IMR-90 (cell line): ENCODE measurements at regions not wholly inside any gene's neighbourhood (a gene's known extent, or its start where the extent isn't known, plus 50 kb on each side); places are given as distances from the start of the nearest gene placed in this dataset.

Experiments used
- ATAC-seq: fragments of 200-7000 bp; cut with Tn5 transposase; 2 replicates; pipeline ENCODE4 v1.9.1; 2020; ENCODE audit warnings: low read depth, mild to moderate bottlenecking, moderate library complexity
- BruUV-seq: library from RNA; stranded (reverse); fragments of 400-500 nt; replicated peaks from 2 replicates; lab custom pipeline; 2021; lab: Mats Ljungman, UMichigan
- CTCF ChIA-PET: fragments of 300-600 bp; formaldehyde crosslinking; extraction: SDS; loops from one replicate; lab custom pipeline; 2021; ENCODE audit warnings: antibody characterized with exemption; lab: Yijun Ruan, JAX
- POLR2A ChIA-PET: fragments of 300-600 bp; sonication (Branson Sonifier 250); formaldehyde crosslinking; loops from one replicate; lab custom pipeline; 2022; ENCODE audit warnings: antibody characterized with exemption; ENCODE audit not compliant: unreplicated experiment; lab: Charles Lee
- DNase-seq: peaks from one replicate; pipeline ENCODE4 v3.0.0; 2013
- H2AFZ ChIP-seq: replicated peaks from 2 replicates; pipeline ENCODE3; 2013; ENCODE audit warnings: low read length, mild to moderate bottlenecking; ENCODE audit not compliant: poor library complexity
- H2AK5ac ChIP-seq: 2 replicates; pipeline ENCODE4 v1.6.1; 2013; ENCODE audit warnings: low read depth, low read length, inconsistent platforms
- H2AK9ac ChIP-seq: replicated peaks from 2 replicates; pipeline ENCODE3; 2013; ENCODE audit warnings: mild to moderate bottlenecking, low read depth, low read length, moderate library complexity; ENCODE audit not compliant: poor library complexity
- H2BK120ac ChIP-seq: 2 replicates; pipeline ENCODE4 v1.6.1; 2013; ENCODE audit warnings: low read depth, low read length, inconsistent platforms
- H2BK15ac ChIP-seq: 3 replicates; pipeline ENCODE4 v1.6.1; 2013; ENCODE audit warnings: low read depth, low read length, inconsistent platforms
- H2BK20ac ChIP-seq: 2 replicates; pipeline ENCODE4 v1.6.1; 2013; ENCODE audit warnings: low read depth, mild to moderate bottlenecking, inconsistent platforms, low read length, moderate library complexity
- H2BK5ac ChIP-seq: 2 replicates; pipeline ENCODE4 v1.6.1; 2013; ENCODE audit warnings: mild to moderate bottlenecking, low read depth, low read length, inconsistent platforms; ENCODE audit not compliant: poor library complexity, severe bottlenecking
- H3K14ac ChIP-seq: replicated peaks from 2 replicates; pipeline ENCODE4 v1.6.1; 2013; ENCODE audit warnings: low read depth, low read length, inconsistent platforms
- H3K18ac ChIP-seq: 2 replicates; pipeline ENCODE4 v1.6.1; 2013; ENCODE audit warnings: low read depth, low read length, control low read depth
- H3K23ac ChIP-seq: 2 replicates; pipeline ENCODE4 v1.6.1; 2013; ENCODE audit warnings: low read depth, low read length, inconsistent platforms
- H3K27ac ChIP-seq: 2 replicates; pipeline ENCODE4 v1.5.1; 2013; ENCODE audit warnings: mild to moderate bottlenecking, control low read depth, low read length; ENCODE audit not compliant: insufficient read depth
- H3K27me3 ChIP-seq: 2 replicates; pipeline ENCODE4 v1.6.1; 2013; ENCODE audit warnings: low read length; ENCODE audit not compliant: control insufficient read depth, insufficient read depth
- H3K36me3 ChIP-seq: 2 replicates; pipeline ENCODE4 v1.6.1; 2013; ENCODE audit warnings: low read length, mixed read lengths; ENCODE audit not compliant: control insufficient read depth, insufficient read depth
- H3K4ac ChIP-seq: 2 replicates; pipeline ENCODE4 v1.6.1; 2013; ENCODE audit warnings: low read depth, low read length, inconsistent platforms
- H3K4me1 ChIP-seq: 2 replicates; pipeline ENCODE4 v1.6.1; 2013; ENCODE audit warnings: low read length, mixed read lengths; ENCODE audit not compliant: control insufficient read depth, insufficient read depth
- H3K4me2 ChIP-seq: 2 replicates; pipeline ENCODE4 v1.6.1; 2013; ENCODE audit warnings: low read depth, mild to moderate bottlenecking, control low read depth, low read length, moderate library complexity
- H3K4me3 ChIP-seq: 2 replicates; pipeline ENCODE4 v1.5.1; 2013; ENCODE audit warnings: low read depth, mild to moderate bottlenecking, control low read depth, low read length, moderate library complexity; ENCODE audit not compliant: insufficient read depth
- H3K56ac ChIP-seq: 2 replicates; pipeline ENCODE4 v1.6.1; 2013; ENCODE audit warnings: low read length, inconsistent platforms; ENCODE audit not compliant: insufficient read depth; ENCODE audit errors: extremely low read depth
- H3K79me1 ChIP-seq, 2 experiments: 2 replicates each; pipeline ENCODE4 v1.6.1; 2013; ENCODE audit warnings: low read length in 2 of 2, inconsistent platforms in 1 of 2, low read depth in 1 of 2
- H3K9ac ChIP-seq: 2 replicates; pipeline ENCODE4 v1.6.1; 2013; ENCODE audit warnings: low read depth, low read length, control low read depth
- H3K9me1 ChIP-seq: 2 replicates; pipeline ENCODE4 v1.6.1; 2013; ENCODE audit warnings: low read length, inconsistent platforms; ENCODE audit not compliant: insufficient read depth
- H3K9me3 ChIP-seq: 2 replicates; pipeline ENCODE4 v1.6.1; 2013; ENCODE audit warnings: low read length; ENCODE audit not compliant: control insufficient read depth, insufficient read depth
- H4K20me1 ChIP-seq: 2 replicates; pipeline ENCODE4 v1.6.1; 2013; ENCODE audit warnings: low read length, inconsistent platforms; ENCODE audit not compliant: insufficient read depth
- H4K5ac ChIP-seq: 2 replicates; pipeline ENCODE4 v1.6.1; 2013; ENCODE audit warnings: mild to moderate bottlenecking, low read depth, low read length, control low read depth
- H4K8ac ChIP-seq, 2 experiments: 2 replicates each; pipeline ENCODE4 v1.6.1; 2013; ENCODE audit warnings: low read depth in 2 of 2, low read length in 2 of 2, control low read depth in 1 of 2, inconsistent platforms in 1 of 2
- H4K91ac ChIP-seq: 2 replicates; pipeline ENCODE4 v1.6.1; 2013; ENCODE audit warnings: low read depth, low read length, inconsistent platforms; ENCODE audit not compliant: insufficient read depth
- BHLHE40 ChIP-seq: fragments of 150-350 bp; IDR thresholded peaks from 2 replicates; pipeline ENCODE4 v1.6.1; 2016; ENCODE audit warnings: mild to moderate bottlenecking, low read depth, low read length
- FOS ChIP-seq: fragments of 150-350 bp; IDR thresholded peaks from 2 replicates; pipeline ENCODE4 v1.6.1; 2016; ENCODE audit warnings: low read depth, low read length
- WGBS, 2 experiments: methylation state at CpG; one replicate each; pipeline versions ENCODE4 v1.1.5 to v1.1.7; 2013; ENCODE audit warnings: missing lambda C conversion rate in 2 of 2; ENCODE audit not compliant: insufficient read length in 1 of 2; ENCODE audit errors: extremely low coverage in 2 of 2; 5-methylcytosine and 5-hydroxymethylcytosine counted together
- dilution Hi-C: fragments of 300-500 bp; cut with HindIII; formaldehyde crosslinking; loops from one replicate; pipeline ENCODE4 v1.14.3; 2018; ENCODE audit warnings: low sequenced_read_pairs; ENCODE audit not compliant: unreplicated experiment
- in situ Hi-C: fragments of 300-500 bp; cut with MboI; formaldehyde crosslinking; loops from 3 replicates; pipeline ENCODE4 v1.14.3; 2019; ENCODE audit warnings: low sequenced_read_pairs, inconsistent platforms, mixed read lengths
- intact Hi-C: fragments of 100-400 bp; cut with micrococcal nuclease; formaldehyde crosslinking; loops from 2 replicates; pipeline ENCODE4 v1.10.0; 2022

DNA sequence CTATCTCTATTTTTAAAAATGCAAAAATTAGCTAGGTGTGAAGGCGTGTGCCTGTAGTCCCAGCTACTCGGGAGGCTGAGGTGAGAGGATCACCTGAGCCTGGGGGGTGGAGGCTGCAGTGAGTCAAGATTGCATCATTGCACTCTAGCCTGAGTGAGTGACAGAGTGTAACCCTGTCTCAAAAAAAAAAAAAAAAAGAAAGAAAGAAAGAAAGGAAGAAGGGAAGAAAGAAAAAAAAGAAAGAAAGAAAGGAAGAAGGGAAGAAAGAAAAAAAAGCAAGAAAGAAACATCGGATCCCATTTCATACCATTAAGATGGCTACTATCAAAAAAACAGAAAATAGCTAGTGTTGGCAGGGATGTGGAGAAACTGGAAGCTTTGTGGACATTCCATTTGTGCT is 136.8 kb upstream of the WNT4 start:
- H2BK5ac ChIP-seq: no peak overlapping the region
- WGBS, 2 experiments: no CpG with 5 or more reads among the region's 3 CpGs
- no peak for ATAC-seq

More for the DNA sequence above, 136.8 kb upstream of the WNT4 start:
- Histone ChIP-seq H2AK5ac (no peak overlapping the region), H3K4ac (no peak overlapping the region), H2AK9ac (no peak overlapping the region), H3K27me3 (peaks cover 52% of the 10 kb centered on the region), H4K8ac (no peak overlapping the region), H3K56ac (no peak overlapping the region), H4K5ac (no peak overlapping the region), H2BK120ac (no peak overlapping the region), H3K9me1 (no peaks in the 10 kb centered on the region), H3K4me3 (no peak overlapping the region), H3K36me3 (no peaks in the 10 kb centered on the region), H3K27ac (no peak overlapping the region), H2BK15ac (no peak overlapping the region), H3K79me1 (no peaks in the 10 kb centered on the region), H3K23ac (no peak overlapping the region), H3K18ac (no peak overlapping the region), H4K91ac (no peak overlapping the region), H3K9ac (no peak overlapping the region), H3K9me3 (no peaks in the 10 kb centered on the region), H2AFZ (no peak overlapping the region), H3K14ac (no peak overlapping the region), H2BK20ac (no peak overlapping the region), H4K20me1 (no peaks in the 10 kb centered on the region), H3K4me2 (no peak overlapping the region), H3K4me1 (no peaks in the 10 kb centered on the region)
- ChIA-PET CTCF (no interaction called here), POLR2A (no interaction called here)
- no TSS peak for BruUV-seq
- dilution Hi-C loops: no loop called here
- no peak for DNase-seq
- intact Hi-C loops: loop anchor here (5.0 to 10.0 kb wide), 3 partner anchors 135 to 265 kb away; partner anchors contain the start of gene WNT4
- TF ChIP-seq BHLHE40 (no peak), FOS (no peak)
- in situ Hi-C loops: loop anchor here (10.0 kb wide), 1 partner anchor 165 kb away; no protein-coding TSS in a partner anchor
